Ectodermal cell (in vitro differentiated cells): ENCODE measurements at regions not wholly inside any gene's neighbourhood (a gene's known extent, or its start where the extent isn't known, plus 50 kb on each side); places are given as distances from the start of the nearest gene placed in this dataset.

Experiments
- H3K27ac ChIP-seq: 2 replicates; pipeline ENCODE4 v1.7.0; 2013; ENCODE audit warnings: mild to moderate bottlenecking, low read depth, low read length; ENCODE audit not compliant: insufficient read depth, poor library complexity, severe bottlenecking
- H3K27me3 ChIP-seq: 2 replicates; pipeline ENCODE4 v1.7.0; 2013; ENCODE audit warnings: mild to moderate bottlenecking, low read length; ENCODE audit not compliant: insufficient read depth, control insufficient read depth, poor library complexity, severe bottlenecking
- H3K36me3 ChIP-seq: one replicate; pipeline ENCODE4 v1.7.0; 2013; ENCODE audit warnings: low read length; ENCODE audit not compliant: control insufficient read depth, insufficient read depth
- H3K4me1 ChIP-seq: one replicate; pipeline ENCODE4 v1.7.0; 2013; ENCODE audit warnings: low read length; ENCODE audit not compliant: control insufficient read depth, insufficient read depth
- H3K4me3 ChIP-seq: 2 replicates; pipeline ENCODE4 v1.7.0; 2013; ENCODE audit warnings: low read depth, low read length, control low read depth; ENCODE audit not compliant: insufficient read depth
- H3K9me3 ChIP-seq: 2 replicates; pipeline ENCODE4 v1.7.0; 2013; ENCODE audit warnings: mild to moderate bottlenecking, low read length, moderate library complexity; ENCODE audit not compliant: control insufficient read depth
- WGBS, 2 experiments: methylation state at CpG; one replicate each; pipeline ENCODE4 v1.1.7; 2013; ENCODE audit warnings: missing lambda C conversion rate in 2 of 2; 5-methylcytosine and 5-hydroxymethylcytosine counted together

DNA sequence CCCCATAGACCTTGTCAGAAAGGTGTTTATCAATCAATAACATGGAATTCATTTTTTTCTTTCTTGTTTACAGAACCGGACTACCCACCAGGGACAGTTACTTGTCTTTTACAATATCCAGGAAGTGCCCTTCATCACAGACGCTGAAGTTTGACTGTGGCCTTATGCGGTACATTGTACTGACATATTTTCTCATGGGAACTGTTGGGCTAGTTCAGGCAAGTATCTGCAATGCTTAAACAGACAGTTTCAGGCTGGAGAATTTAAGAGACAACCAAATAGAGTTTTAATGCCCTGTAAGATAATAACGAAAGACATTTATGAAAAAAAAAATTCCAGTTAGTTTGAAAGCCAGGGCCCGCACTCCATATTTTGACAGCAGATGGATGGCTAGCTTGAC lies 246.4 kb downstream of the GATA3 start:
- Histone ChIP-seq H3K27ac (no peak overlapping the region), H3K9me3 (no peaks in the 10 kb centered on the region), H3K36me3 (no peaks in the 10 kb centered on the region), H3K27me3 (no peaks in the 10 kb centered on the region), H3K4me3 (no peak overlapping the region), H3K4me1 (no peaks in the 10 kb centered on the region)
- WGBS, 2 experiments, result 83 to 84% methylated on average over 5 of the region's 5 CpGs

GRCh38 chr10:8301333-8301732 lies 246.8 kb downstream of the GATA3 start:
- no peak overlapping the region for H3K4me3 ChIP-seq
- no peaks in the 10 kb centered on the region for H3K36me3 ChIP-seq
- no peak overlapping the region for H3K27ac ChIP-seq
- 86 to 88% methylated on average over 2 of the region's 2 CpGs for WGBS, 2 experiments
- no peaks in the 10 kb centered on the region for H3K4me1 ChIP-seq
- no peaks in the 10 kb centered on the region for H3K9me3 ChIP-seq
- H3K27me3 ChIP-seq, result no peaks in the 10 kb centered on the region

DNA sequence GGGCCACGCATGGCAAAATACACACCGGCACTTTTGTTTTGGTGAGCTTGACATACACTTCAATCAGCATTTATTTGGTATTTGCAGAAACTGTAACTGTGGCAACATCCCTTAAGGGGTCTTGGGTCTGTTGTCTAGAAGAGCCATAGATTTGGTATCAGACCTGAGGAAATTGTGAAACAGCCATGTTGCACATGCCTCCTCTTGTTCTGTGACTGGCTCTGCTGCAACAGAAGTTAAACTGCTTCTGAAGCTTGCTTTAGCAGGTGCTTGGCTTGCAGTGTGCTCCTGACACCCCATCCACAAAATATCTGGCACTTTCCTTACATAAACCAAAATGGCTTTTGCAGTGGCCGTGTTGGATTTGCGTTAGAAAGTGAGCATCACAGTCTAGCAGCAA lies 247.3 kb downstream of the GATA3 start:
- Histone ChIP-seq H3K4me1 (no peaks in the 10 kb centered on the region), H3K4me3 (no peak overlapping the region), H3K27ac (no peak overlapping the region), H3K27me3 (no peaks in the 10 kb centered on the region), H3K9me3 (no peaks in the 10 kb centered on the region), H3K36me3 (no peaks in the 10 kb centered on the region)
- 93 to 95% methylated on average over 4 of the region's 4 CpGs for WGBS, 2 experiments

DNA sequence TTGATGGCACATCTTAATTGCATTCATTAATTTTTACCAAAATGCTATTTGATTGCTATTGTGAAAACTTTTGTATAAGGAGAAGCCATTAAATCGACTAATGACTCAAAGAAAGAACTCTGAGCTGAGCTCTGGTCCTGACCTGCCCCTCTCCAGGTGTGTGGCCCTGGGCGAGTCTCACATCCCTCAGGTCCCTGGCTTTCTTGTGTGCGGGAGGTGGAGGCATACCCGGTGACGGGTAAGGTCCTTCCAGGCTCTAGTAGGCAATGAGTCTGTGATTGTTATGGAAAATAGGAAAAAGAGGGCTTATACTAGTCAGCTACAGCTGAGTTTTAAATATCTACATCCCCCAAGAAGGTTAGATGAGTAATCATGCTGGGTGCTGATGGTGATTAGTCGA lies 248.1 kb downstream of the GATA3 start:
- 71 to 72% methylated on average over 6 of the region's 6 CpGs for WGBS, 2 experiments
- no peaks in the 10 kb centered on the region for H3K4me1 ChIP-seq
- H3K4me3 ChIP-seq, result no peak overlapping the region
- no peaks in the 10 kb centered on the region for H3K9me3 ChIP-seq
- H3K27me3 ChIP-seq, result no peaks in the 10 kb centered on the region
- no peak overlapping the region for H3K27ac ChIP-seq
- no peaks in the 10 kb centered on the region for H3K36me3 ChIP-seq

DNA sequence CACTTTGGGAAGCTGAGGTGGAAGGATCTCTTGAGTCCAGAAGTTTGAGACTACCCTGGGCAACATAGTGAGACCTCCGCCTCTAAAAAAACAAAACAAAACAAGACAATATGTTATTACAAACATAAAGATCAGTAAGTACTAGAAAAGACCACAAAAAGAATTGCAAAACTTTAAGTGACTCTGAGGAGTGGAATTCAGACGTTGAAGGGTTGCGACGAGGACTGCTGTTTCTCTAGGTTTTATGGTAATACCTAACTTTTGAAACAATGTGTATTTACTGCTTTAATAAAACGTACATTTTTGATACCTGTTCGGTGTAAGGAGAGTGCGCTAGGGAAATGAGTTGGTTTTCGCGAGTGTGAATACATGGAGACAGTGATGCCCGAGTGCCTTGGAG lies 250.4 kb downstream of the GATA3 start:
- no peak overlapping the region for H3K4me3 ChIP-seq
- WGBS, 2 experiments, result 88 to 91% methylated on average over 9 to 10 of the region's 10 CpGs
- H3K27ac ChIP-seq, result no peak overlapping the region
- H3K4me1 ChIP-seq, result no peaks in the 10 kb centered on the region
- no peaks in the 10 kb centered on the region for H3K36me3 ChIP-seq
- no peaks in the 10 kb centered on the region for H3K27me3 ChIP-seq
- H3K9me3 ChIP-seq, result no peaks in the 10 kb centered on the region

DNA sequence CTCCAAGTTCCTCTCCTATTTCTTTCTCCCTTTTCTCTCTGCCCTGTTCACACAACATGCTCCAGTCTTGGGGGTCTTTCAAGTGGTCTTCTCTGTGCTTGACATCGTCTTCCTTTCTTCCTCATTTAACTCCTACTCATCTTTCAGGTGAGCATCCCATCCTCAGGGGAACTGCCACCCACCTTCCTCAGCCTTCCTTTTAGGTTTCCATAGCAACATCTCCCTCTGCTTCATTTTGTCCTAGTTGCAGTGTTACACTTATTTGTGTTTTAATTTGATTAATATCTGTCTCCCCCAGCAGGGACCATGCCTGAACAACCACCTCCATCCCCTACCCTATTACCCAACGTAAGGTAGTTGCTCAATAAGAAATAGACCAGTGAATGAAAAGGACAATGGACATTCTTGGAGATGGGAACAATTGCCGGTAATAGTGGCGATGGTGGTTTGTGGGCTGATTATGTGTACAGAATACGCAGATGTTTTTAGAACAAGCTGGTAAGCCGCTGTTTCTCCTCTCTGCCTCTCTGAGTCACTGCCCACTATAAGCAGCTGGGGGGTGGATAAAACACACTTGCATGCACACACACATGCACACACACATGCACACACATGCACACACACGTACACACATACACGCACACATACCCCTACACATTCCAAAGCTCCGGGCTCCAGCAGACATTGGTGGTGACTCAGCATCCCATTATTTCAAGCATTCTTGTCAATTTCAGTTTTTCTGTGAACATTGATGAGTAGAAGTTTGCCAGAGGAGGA lies 251.6 kb downstream of the GATA3 start:
- Histone ChIP-seq H3K9me3 (no peaks in the 10 kb centered on the region), H3K4me1 (no peaks in the 10 kb centered on the region), H3K27me3 (no peaks in the 10 kb centered on the region), H3K27ac (no peak overlapping the region), H3K36me3 (no peaks in the 10 kb centered on the region), H3K4me3 (no peak overlapping the region)
- 93 to 94% methylated on average over 9 of the region's 9 CpGs for WGBS, 2 experiments

- WGBS, 2 experiments, result 88 to 90% methylated on average over 3 to 4 of the region's 4 CpGs
Measured at GRCh38 chr10:8306685-8307364, 252.3 kb downstream of the GATA3 start.

GRCh38 chr10:8310930-8311329 lies 256.4 kb downstream of the GATA3 start:
- no peak overlapping the region for H3K4me3 ChIP-seq
- H3K27ac ChIP-seq, result no peak overlapping the region
- WGBS, 2 experiments, result 0% methylated on average over 1 of the region's 2 CpGs
- no peaks in the 10 kb centered on the region for H3K27me3 ChIP-seq
- H3K36me3 ChIP-seq, result no peaks in the 10 kb centered on the region
- no peaks in the 10 kb centered on the region for H3K9me3 ChIP-seq
- no peaks in the 10 kb centered on the region for H3K4me1 ChIP-seq

More at GRCh38 chr10:8306685-8307364, 252.3 kb downstream of the GATA3 start:
- Histone ChIP-seq H3K4me1 (no peaks in the 10 kb centered on the region), H3K4me3 (no peak overlapping the region), H3K36me3 (no peaks in the 10 kb centered on the region), H3K9me3 (no peaks in the 10 kb centered on the region), H3K27ac (no peak overlapping the region), H3K27me3 (no peaks in the 10 kb centered on the region)

DNA sequence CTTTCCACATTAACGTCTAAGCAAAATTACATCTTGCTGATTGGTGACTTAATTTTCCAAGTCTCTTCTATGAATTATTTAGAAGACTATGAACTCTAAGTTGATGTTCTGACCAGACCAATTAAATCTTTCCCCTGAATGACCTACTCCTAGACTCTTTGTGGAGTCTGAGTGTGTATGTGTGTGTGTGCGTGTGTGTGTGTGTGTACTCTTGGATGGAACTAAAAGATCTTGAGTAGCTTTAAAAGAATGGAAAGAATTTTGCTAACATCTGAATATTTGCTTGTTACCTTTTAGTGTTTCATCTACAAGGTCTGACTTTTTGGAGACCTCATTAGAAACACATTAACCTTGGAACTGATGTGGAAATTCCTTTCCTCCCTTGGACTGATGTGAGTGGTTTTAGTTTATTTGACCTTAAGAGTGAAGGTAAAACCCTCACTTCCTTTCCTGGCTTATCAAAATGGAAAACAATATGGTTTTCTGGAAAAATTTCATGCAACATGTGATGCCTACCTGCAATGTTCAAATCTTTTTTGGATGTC lies 257.1 kb downstream of the GATA3 start:
- no peak overlapping the region for H3K4me3 ChIP-seq
- 74 to 93% methylated on average over 2 of the region's 2 CpGs for WGBS, 2 experiments
- no peaks in the 10 kb centered on the region for H3K9me3 ChIP-seq
- no peak overlapping the region for H3K27ac ChIP-seq
- H3K36me3 ChIP-seq, result no peaks in the 10 kb centered on the region
- no peaks in the 10 kb centered on the region for H3K4me1 ChIP-seq
- H3K27me3 ChIP-seq, result no peaks in the 10 kb centered on the region

DNA sequence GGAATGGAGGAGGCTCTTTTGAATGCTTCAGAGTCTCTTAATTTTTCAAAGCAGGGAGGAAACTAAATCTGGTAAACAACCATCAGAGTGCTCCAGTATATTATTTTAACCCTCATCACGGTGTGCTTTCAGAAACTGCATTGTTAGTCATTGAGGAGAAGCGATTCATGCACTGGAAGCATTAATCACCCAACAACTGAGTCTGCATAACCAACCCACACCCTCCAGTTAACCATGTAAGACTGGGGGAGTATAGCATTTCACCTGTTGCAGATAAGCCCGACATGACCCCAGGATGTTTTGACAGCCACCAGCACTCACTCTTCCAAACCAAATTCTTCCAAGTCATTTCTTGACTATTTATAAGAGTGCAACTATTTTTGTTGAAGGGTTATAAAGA lies 257.6 kb downstream of the GATA3 start:
- H3K36me3 ChIP-seq, result no peaks in the 10 kb centered on the region
- no peaks in the 10 kb centered on the region for H3K4me1 ChIP-seq
- 91% methylated on average over 3 of the region's 3 CpGs for WGBS, 2 experiments
- no peak overlapping the region for H3K4me3 ChIP-seq
- H3K27ac ChIP-seq, result no peak overlapping the region
- no peaks in the 10 kb centered on the region for H3K9me3 ChIP-seq
- H3K27me3 ChIP-seq, result no peaks in the 10 kb centered on the region
